Sigmoid colon (tissue), 6 donors: ENCODE measurements at regions not wholly inside any gene's neighbourhood (a gene's known extent, or its start where the extent isn't known, plus 50 kb on each side); places are given as distances from the start of the nearest gene placed in this dataset.

Experiments
- DNase-seq: peaks from one replicate; pipeline ENCODE4 v3.0.0-alpha.2; 2019
- H3K27ac ChIP-seq, 4 donors: fragments of 200-600 bp; sonication (generic); one replicate each; pipeline ENCODE4 v1.5.1; 2016 to 2019; ENCODE audit warnings: mild to moderate bottlenecking in 1 of 4
- H3K27me3 ChIP-seq, 3 donors: fragments of 200-600 bp; sonication (generic); one replicate each; pipeline ENCODE4 v1.5.1; 2019; ENCODE audit warnings: mild to moderate bottlenecking in 1 of 3
- H3K36me3 ChIP-seq, 4 donors: fragments of 200-600 bp; sonication (generic); one replicate each; pipeline ENCODE4 v1.5.1; 2016 to 2019
- H3K4me1 ChIP-seq, 4 donors: fragments of 200-600 bp; sonication (generic); one replicate each; pipeline ENCODE4 v1.5.1; 2017 to 2019
- H3K4me3 ChIP-seq, 4 donors: fragments of 200-600 bp; sonication (generic); one replicate each; pipeline ENCODE4 v1.5.1; 2017 to 2019; ENCODE audit warnings: mild to moderate bottlenecking in 2 of 4, moderate library complexity in 1 of 4
- H3K9me3 ChIP-seq, 4 donors: fragments of 200-600 bp in 3 of 4; sonication (generic) in 3 of 4; one replicate each; pipeline versions ENCODE4 v1.5.1 to v1.6.1; 2013 to 2019
- CTCF ChIP-seq, 4 experiments: fragments of 450-650 bp in 3 of 4; fragments of 200-600 bp in 1 of 4; IDR thresholded peaks; one replicate each; pipeline ENCODE4 v1.5.1; 2016 to 2019; ENCODE audit warnings: antibody characterized with exemption in 4 of 4, mild to moderate bottlenecking in 3 of 4, moderate library complexity in 2 of 4
- EP300 ChIP-seq, 4 donors: sonication (generic); formaldehyde crosslinking; IDR thresholded peaks; one replicate each; pipeline ENCODE4 v1.6.1; 2017; ENCODE audit warnings: antibody characterized with exemption in 4 of 4
- POLR2A ChIP-seq, 2 donors: fragments of 450-650 bp; IDR thresholded peaks; one replicate each; pipeline ENCODE4 v1.6.1; 2016; ENCODE audit warnings: antibody characterized with exemption in 2 of 2, mild to moderate bottlenecking in 2 of 2, moderate library complexity in 2 of 2
- POLR2AphosphoS5 ChIP-seq, 4 donors: sonication (generic); formaldehyde crosslinking; IDR thresholded peaks; one replicate each; pipeline ENCODE4 v1.6.1; 2017; ENCODE audit warnings: antibody characterized with exemption in 4 of 4
- WGBS, 2 donors: extraction: QIAGEN DNeasy Blood & Tissue Kit; methylation state at CpG; one replicate each; pipeline ENCODE4 v1.1.7; 2013; 5-methylcytosine and 5-hydroxymethylcytosine counted together
- intact Hi-C: fragments of 100-400 bp; cut with DNase I; formaldehyde crosslinking; loops from one replicate; pipeline ENCODE4 v1.15.1; 2023
- donor health status: healthy with polysubstance abuse.
- donor health status: healthy.

GRCh38 chr7:46230298-46230989, 309.4 kb upstream of the IGFBP3 start:
- Histone ChIP-seq H3K27me3 (no peaks in the 10 kb centered on the region), H3K4me1 (no peaks in the 10 kb centered on the region), H3K27ac (no peak overlapping the region), H3K9me3 (no peaks in the 10 kb centered on the region), H3K36me3 (no peaks in the 10 kb centered on the region), H3K4me3 (no peak overlapping the region)
- WGBS, 2 donors = 71 to 76% methylated on average over 3 of the region's 3 CpGs
- DNase-seq = no peak
- no peak for TF ChIP-seq EP300 (IDR thresholded peaks at IDR 0.05)
- no peak for TF ChIP-seq POLR2A (IDR thresholded peaks at IDR 0.05)
- no peak for TF ChIP-seq POLR2AphosphoS5 (IDR thresholded peaks at IDR 0.05)
- TF ChIP-seq CTCF (IDR thresholded peaks at IDR 0.05) = no peak
- intact Hi-C loops = no loop called here

- intact Hi-C loops = no loop called here
- H3K9me3 ChIP-seq = no peaks in the 10 kb centered on the region
- no peaks in the 10 kb centered on the region for H3K27me3 ChIP-seq
- 67 to 74% methylated on average over 4 of the region's 4 CpGs for WGBS, 2 donors
- H3K4me3 ChIP-seq = no peak overlapping the region
- no peak for TF ChIP-seq CTCF (IDR thresholded peaks at IDR 0.05)
- peak in 1 of 4 donors; percentile 17 for TF ChIP-seq POLR2AphosphoS5 (IDR thresholded peaks at IDR 0.05)
- TF ChIP-seq POLR2A (IDR thresholded peaks at IDR 0.05) = no peak
- no peak for TF ChIP-seq EP300 (IDR thresholded peaks at IDR 0.05)
- H3K36me3 ChIP-seq = no peaks in the 10 kb centered on the region
- H3K4me1 ChIP-seq = no peaks in the 10 kb centered on the region
- DNase-seq = no peak
- no peak overlapping the region for H3K27ac ChIP-seq
Observed at GRCh38 chr7:46229409-46229808, 308.3 kb upstream of the IGFBP3 start.

- intact Hi-C loops = no loop called here
- no peak for DNase-seq
- H3K36me3 ChIP-seq = no peaks in the 10 kb centered on the region
- H3K4me1 ChIP-seq = no peaks in the 10 kb centered on the region
- H3K27me3 ChIP-seq = no peaks in the 10 kb centered on the region
- WGBS, 2 donors = 78 to 82% methylated on average over 3 of the region's 3 CpGs
- H3K27ac ChIP-seq = no peak overlapping the region
- no peak for TF ChIP-seq POLR2A (IDR thresholded peaks at IDR 0.05)
- no peak for TF ChIP-seq POLR2AphosphoS5 (IDR thresholded peaks at IDR 0.05)
- TF ChIP-seq CTCF (IDR thresholded peaks at IDR 0.05) = no peak
- TF ChIP-seq EP300 (IDR thresholded peaks at IDR 0.05) = no peak
- H3K4me3 ChIP-seq = no peak overlapping the region
- H3K9me3 ChIP-seq = no peaks in the 10 kb centered on the region
Observed at GRCh38 chr7:46226860-46227259, 305.8 kb upstream of the IGFBP3 start.

- WGBS, 2 donors = 58 to 64% methylated on average over 5 of the region's 5 CpGs
- DNase-seq = no peak
- H3K4me3 ChIP-seq = no peak overlapping the region
- no peaks in the 10 kb centered on the region for H3K27me3 ChIP-seq
- no peak overlapping the region for H3K27ac ChIP-seq
- intact Hi-C loops = no loop called here
- H3K4me1 ChIP-seq = no peaks in the 10 kb centered on the region
- no peak for TF ChIP-seq POLR2A (IDR thresholded peaks at IDR 0.05)
- TF ChIP-seq POLR2AphosphoS5 (IDR thresholded peaks at IDR 0.05) = no peak
- no peak for TF ChIP-seq CTCF (IDR thresholded peaks at IDR 0.05)
- TF ChIP-seq EP300 (IDR thresholded peaks at IDR 0.05) = no peak
- no peaks in the 10 kb centered on the region for H3K9me3 ChIP-seq
- H3K36me3 ChIP-seq = no peaks in the 10 kb centered on the region
Observed at GRCh38 chr7:46224363-46224762, 303.3 kb upstream of the IGFBP3 start.
